GM23338 (cell line): ENCODE measurements at regions not wholly inside any gene's neighbourhood (a gene's known extent, or its start where the extent isn't known, plus 50 kb on each side); places are given as distances from the start of the nearest gene placed in this dataset.

ENCODE experiments used
- ATAC-seq: fragments of 200-7000 bp; cut with Tn5 transposase; 3 replicates; pipeline ENCODE4 v1.9.1; 2020
- DNase-seq: peaks from one replicate; pipeline ENCODE4 v3.0.0-alpha.2; 2015; ENCODE audit warnings: low spot score
- H2AFZ ChIP-seq: fragments of 200-600 bp; sonication (generic); 2 replicates; pipeline ENCODE4 v1.8.0; 2016; ENCODE audit warnings: antibody characterized with exemption, mild to moderate bottlenecking, moderate library complexity
- H3F3A ChIP-seq: fragments of 200-600 bp; sonication (generic); replicated peaks from 2 replicates; pipeline ENCODE4 v1.8.0; 2017; ENCODE audit warnings: antibody characterized with exemption, mixed run types, low read depth
- H3K27ac ChIP-seq: fragments of 200-600 bp; sonication (generic); 2 replicates; pipeline ENCODE4 v1.6.1; 2016; ENCODE audit warnings: low read depth
- H3K27me3 ChIP-seq: fragments of 200-600 bp; sonication (generic); 2 replicates; pipeline ENCODE4 v1.8.0; 2016; ENCODE audit warnings: mild to moderate bottlenecking, mixed run types, moderate library complexity; ENCODE audit not compliant: insufficient read depth
- H3K36me3 ChIP-seq: fragments of 200-600 bp; sonication (generic); 2 replicates; pipeline ENCODE4 v1.8.0; 2016; ENCODE audit warnings: mild to moderate bottlenecking; ENCODE audit not compliant: insufficient read depth
- H3K4me1 ChIP-seq: fragments of 200-600 bp; sonication (generic); 2 replicates; pipeline ENCODE4 v1.8.0; 2016; ENCODE audit warnings: mild to moderate bottlenecking, moderate library complexity; ENCODE audit not compliant: insufficient read depth
- H3K4me2 ChIP-seq: fragments of 200-600 bp; sonication (generic); 2 replicates; pipeline ENCODE4 v1.7.1; 2017; ENCODE audit warnings: mixed run types
- H3K4me3 ChIP-seq: fragments of 200-600 bp; sonication (generic); 2 replicates; pipeline ENCODE4 v1.6.1; 2016; ENCODE audit warnings: mixed run types
- H3K79me2 ChIP-seq: fragments of 200-600 bp; sonication (generic); replicated peaks from 2 replicates; pipeline ENCODE4 v1.8.0; 2017; ENCODE audit warnings: mild to moderate bottlenecking; ENCODE audit not compliant: insufficient read depth
- H3K9me2 ChIP-seq: fragments of 200-600 bp; sonication (generic); 2 replicates; pipeline ENCODE4 v1.8.0; 2017; ENCODE audit not compliant: insufficient read depth
- H4K20me1 ChIP-seq: fragments of 200-600 bp; sonication (generic); replicated peaks from 2 replicates; pipeline ENCODE4 v1.8.0; 2017; ENCODE audit warnings: mild to moderate bottlenecking; ENCODE audit not compliant: insufficient read depth
- H3K27ac Mint-ChIP-seq: 2 replicates; pipeline ENCODE4 v1.8.0; 2020; ENCODE audit warnings: inconsistent platforms, mild to moderate bottlenecking, moderate library complexity, mixed read lengths
- H3K27me3 Mint-ChIP-seq: 3 replicates; pipeline ENCODE4 v1.8.0; 2022; ENCODE audit warnings: low read depth, mild to moderate bottlenecking, moderate library complexity, mixed read lengths, inconsistent platforms; ENCODE audit not compliant: insufficient read depth, poor library complexity
- H3K36me3 Mint-ChIP-seq: 3 replicates; pipeline ENCODE4 v1.8.0; 2021; ENCODE audit warnings: low read depth, mild to moderate bottlenecking, inconsistent platforms, moderate library complexity, mixed read lengths
- H3K4me1 Mint-ChIP-seq: 3 replicates; pipeline ENCODE4 v1.8.0; 2020; ENCODE audit warnings: mild to moderate bottlenecking, inconsistent platforms, mixed read lengths
- H3K4me3 Mint-ChIP-seq: 3 replicates; pipeline ENCODE4 v1.8.0; 2021; ENCODE audit warnings: moderate library complexity, mild to moderate bottlenecking, inconsistent platforms, mixed read lengths
- H3K9me3 Mint-ChIP-seq: 3 replicates; pipeline ENCODE4 v1.8.0; 2020; ENCODE audit warnings: moderate library complexity, mild to moderate bottlenecking, inconsistent platforms, mixed read lengths
- EZH2 ChIP-seq: fragments of 200-600 bp; sonication (generic); IDR thresholded peaks from one replicate; pipeline ENCODE4 v1.8.0; 2017; ENCODE audit warnings: antibody characterized with exemption, mild to moderate bottlenecking, low read depth; ENCODE audit not compliant: unreplicated experiment
- EZH2phosphoT487 ChIP-seq: fragments of 200-600 bp; sonication (generic); IDR thresholded peaks from one replicate; pipeline ENCODE4 v1.8.1; 2018; ENCODE audit warnings: antibody characterized with exemption; ENCODE audit not compliant: unreplicated experiment
- JUNB ChIP-seq: IDR thresholded peaks from one replicate; pipeline ENCODE4 v1.6.1; 2016; ENCODE audit warnings: antibody characterized with exemption; ENCODE audit not compliant: unreplicated experiment
- POLR2AphosphoS5 ChIP-seq: IDR thresholded peaks from 2 replicates; pipeline ENCODE4 v1.6.1; 2016; ENCODE audit warnings: antibody characterized with exemption, low read depth
- ZNF114 ChIP-seq: fragments of 250-450 bp; sonication (Bioruptor Pico); IDR thresholded peaks from 2 replicates; pipeline ENCODE4 v1.5.0; 2020; ENCODE audit warnings: mild to moderate bottlenecking, moderate library complexity
- ZNF331 ChIP-seq: fragments of 250-450 bp; sonication (Bioruptor Pico); IDR thresholded peaks from 2 replicates; pipeline ENCODE4 v1.5.0; 2020; ENCODE audit warnings: low read depth, mild to moderate bottlenecking, moderate library complexity
- TF ChIP-seq, protein P1 (sequence below): IDR thresholded peaks from 2 replicates; pipeline ENCODE4 v1.6.1; 2016; ENCODE audit warnings: antibody characterized with exemption
- TF ChIP-seq, protein P2 (sequence below), 2 experiments: fragments of 200-600 bp in 1 of 2; sonication (generic) in 1 of 2; conservative IDR thresholded peaks; 2 replicates each; pipeline versions ENCODE4 v1.5.1 to v1.6.1; 2016 to 2017; ENCODE audit warnings: antibody characterized with exemption in 2 of 2, low read depth in 2 of 2, mild to moderate bottlenecking in 2 of 2, moderate library complexity in 1 of 2
- TF ChIP-seq, protein P3 (sequence below): fragments of 250-450 bp; sonication (Bioruptor Pico); IDR thresholded peaks from 2 replicates; pipeline ENCODE4 v1.5.0; 2020; ENCODE audit warnings: mild to moderate bottlenecking, moderate library complexity

DNA sequence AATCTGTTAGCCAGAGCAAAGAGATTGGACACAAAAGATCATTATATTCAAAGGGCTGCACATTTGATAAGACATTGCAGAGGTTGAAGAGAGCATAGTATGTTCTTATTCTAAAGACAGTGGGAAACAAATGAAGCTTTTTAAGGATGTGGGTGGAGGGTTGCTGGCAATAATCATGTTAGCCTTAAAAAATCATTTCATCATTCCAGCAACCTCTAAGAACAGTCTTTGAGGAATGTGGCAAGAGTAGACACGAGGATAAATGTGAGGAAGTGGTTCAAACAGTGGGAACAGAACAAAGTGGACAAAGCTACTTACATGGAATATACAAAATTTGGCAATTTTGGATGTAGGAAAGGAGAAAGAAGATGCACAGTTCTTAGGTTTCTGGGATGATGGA, 167.3 kb upstream of the SPRY1 start:
- Mint-ChIP-seq H3K27me3 (no peaks in the 10 kb centered on the region), H3K36me3 (peaks cover 3% of the 10 kb centered on the region; the same call in 2 of the 3 replicates), H3K4me3 (no peak overlapping the region), H3K27ac (no peak overlapping the region), H3K9me3 (peaks cover 3% of the 10 kb centered on the region; the same call in 1 of the 3 replicates), H3K4me1 (peaks cover 29% of the 10 kb centered on the region)
- Histone ChIP-seq H3K36me3 (no peaks in the 10 kb centered on the region), H3K4me2 (no peak overlapping the region), H3F3A (no peaks in the 10 kb centered on the region), H3K4me1 (peaks cover 38% of the 10 kb centered on the region), H3K27ac (no peak overlapping the region), H3K79me2 (no peaks in the 10 kb centered on the region), H4K20me1 (no peaks in the 10 kb centered on the region), H3K4me3 (no peak overlapping the region), H2AFZ (no peak overlapping the region), H3K9me2 (no peaks in the 10 kb centered on the region), H3K27me3 (no peaks in the 10 kb centered on the region)
- DNase-seq (no peak), ATAC-seq (no peak)
- TF ChIP-seq, protein P1, sequence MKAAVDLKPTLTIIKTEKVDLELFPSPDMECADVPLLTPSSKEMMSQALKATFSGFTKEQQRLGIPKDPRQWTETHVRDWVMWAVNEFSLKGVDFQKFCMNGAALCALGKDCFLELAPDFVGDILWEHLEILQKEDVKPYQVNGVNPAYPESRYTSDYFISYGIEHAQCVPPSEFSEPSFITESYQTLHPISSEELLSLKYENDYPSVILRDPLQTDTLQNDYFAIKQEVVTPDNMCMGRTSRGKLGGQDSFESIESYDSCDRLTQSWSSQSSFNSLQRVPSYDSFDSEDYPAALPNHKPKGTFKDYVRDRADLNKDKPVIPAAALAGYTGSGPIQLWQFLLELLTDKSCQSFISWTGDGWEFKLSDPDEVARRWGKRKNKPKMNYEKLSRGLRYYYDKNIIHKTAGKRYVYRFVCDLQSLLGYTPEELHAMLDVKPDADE, result no peak
- TF ChIP-seq POLR2AphosphoS5 (no peak), ZNF114 (no peak), JUNB (no peak), ZNF331 (CRISPR knock-in tag) (no peak), EZH2phosphoT487 (no peak), EZH2 (no peak)
- TF ChIP-seq, protein P2, sequence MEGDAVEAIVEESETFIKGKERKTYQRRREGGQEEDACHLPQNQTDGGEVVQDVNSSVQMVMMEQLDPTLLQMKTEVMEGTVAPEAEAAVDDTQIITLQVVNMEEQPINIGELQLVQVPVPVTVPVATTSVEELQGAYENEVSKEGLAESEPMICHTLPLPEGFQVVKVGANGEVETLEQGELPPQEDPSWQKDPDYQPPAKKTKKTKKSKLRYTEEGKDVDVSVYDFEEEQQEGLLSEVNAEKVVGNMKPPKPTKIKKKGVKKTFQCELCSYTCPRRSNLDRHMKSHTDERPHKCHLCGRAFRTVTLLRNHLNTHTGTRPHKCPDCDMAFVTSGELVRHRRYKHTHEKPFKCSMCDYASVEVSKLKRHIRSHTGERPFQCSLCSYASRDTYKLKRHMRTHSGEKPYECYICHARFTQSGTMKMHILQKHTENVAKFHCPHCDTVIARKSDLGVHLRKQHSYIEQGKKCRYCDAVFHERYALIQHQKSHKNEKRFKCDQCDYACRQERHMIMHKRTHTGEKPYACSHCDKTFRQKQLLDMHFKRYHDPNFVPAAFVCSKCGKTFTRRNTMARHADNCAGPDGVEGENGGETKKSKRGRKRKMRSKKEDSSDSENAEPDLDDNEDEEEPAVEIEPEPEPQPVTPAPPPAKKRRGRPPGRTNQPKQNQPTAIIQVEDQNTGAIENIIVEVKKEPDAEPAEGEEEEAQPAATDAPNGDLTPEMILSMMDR (conservative IDR thresholded peaks at IDR 0.05; ENCODE audit: low read depth in 2 of 2), result no peak
- TF ChIP-seq, protein P3, sequence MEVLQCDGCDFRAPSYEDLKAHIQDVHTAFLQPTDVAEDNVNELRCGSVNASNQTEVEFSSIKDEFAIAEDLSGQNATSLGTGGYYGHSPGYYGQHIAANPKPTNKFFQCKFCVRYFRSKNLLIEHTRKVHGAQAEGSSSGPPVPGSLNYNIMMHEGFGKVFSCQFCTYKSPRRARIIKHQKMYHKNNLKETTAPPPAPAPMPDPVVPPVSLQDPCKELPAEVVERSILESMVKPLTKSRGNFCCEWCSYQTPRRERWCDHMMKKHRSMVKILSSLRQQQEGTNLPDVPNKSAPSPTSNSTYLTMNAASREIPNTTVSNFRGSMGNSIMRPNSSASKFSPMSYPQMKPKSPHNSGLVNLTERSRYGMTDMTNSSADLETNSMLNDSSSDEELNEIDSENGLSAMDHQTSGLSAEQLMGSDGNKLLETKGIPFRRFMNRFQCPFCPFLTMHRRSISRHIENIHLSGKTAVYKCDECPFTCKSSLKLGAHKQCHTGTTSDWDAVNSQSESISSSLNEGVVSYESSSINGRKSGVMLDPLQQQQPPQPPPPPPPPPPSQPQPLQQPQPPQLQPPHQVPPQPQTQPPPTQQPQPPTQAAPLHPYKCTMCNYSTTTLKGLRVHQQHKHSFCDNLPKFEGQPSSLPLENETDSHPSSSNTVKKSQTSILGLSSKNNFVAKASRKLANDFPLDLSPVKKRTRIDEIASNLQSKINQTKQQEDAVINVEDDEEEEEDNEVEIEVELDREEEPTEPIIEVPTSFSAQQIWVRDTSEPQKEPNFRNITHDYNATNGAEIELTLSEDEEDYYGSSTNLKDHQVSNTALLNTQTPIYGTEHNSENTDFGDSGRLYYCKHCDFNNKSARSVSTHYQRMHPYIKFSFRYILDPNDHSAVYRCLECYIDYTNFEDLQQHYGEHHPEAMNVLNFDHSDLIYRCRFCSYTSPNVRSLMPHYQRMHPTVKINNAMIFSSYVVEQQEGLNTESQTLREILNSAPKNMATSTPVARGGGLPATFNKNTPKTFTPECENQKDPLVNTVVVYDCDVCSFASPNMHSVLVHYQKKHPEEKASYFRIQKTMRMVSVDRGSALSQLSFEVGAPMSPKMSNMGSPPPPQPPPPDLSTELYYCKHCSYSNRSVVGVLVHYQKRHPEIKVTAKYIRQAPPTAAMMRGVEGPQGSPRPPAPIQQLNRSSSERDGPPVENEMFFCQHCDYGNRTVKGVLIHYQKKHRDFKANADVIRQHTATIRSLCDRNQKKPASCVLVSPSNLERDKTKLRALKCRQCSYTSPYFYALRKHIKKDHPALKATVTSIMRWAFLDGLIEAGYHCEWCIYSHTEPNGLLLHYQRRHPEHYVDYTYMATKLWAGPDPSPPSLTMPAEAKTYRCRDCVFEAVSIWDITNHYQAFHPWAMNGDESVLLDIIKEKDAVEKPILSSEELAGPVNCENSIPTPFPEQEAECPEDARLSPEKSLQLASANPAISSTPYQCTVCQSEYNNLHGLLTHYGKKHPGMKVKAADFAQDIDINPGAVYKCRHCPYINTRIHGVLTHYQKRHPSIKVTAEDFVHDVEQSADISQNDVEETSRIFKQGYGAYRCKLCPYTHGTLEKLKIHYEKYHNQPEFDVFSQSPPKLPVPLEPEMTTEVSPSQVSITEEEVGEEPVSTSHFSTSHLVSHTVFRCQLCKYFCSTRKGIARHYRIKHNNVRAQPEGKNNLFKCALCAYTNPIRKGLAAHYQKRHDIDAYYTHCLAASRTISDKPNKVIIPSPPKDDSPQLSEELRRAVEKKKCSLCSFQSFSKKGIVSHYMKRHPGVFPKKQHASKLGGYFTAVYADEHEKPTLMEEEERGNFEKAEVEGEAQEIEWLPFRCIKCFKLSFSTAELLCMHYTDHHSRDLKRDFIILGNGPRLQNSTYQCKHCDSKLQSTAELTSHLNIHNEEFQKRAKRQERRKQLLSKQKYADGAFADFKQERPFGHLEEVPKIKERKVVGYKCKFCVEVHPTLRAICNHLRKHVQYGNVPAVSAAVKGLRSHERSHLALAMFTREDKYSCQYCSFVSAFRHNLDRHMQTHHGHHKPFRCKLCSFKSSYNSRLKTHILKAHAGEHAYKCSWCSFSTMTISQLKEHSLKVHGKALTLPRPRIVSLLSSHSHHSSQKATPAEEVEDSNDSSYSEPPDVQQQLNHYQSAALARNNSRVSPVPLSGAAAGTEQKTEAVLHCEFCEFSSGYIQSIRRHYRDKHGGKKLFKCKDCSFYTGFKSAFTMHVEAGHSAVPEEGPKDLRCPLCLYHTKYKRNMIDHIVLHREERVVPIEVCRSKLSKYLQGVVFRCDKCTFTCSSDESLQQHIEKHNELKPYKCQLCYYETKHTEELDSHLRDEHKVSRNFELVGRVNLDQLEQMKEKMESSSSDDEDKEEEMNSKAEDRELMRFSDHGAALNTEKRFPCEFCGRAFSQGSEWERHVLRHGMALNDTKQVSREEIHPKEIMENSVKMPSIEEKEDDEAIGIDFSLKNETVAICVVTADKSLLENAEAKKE (CRISPR knock-in tag), result no peak
